ENCODE measurements at regions not wholly inside any gene's neighbourhood (a gene's known extent, or its start where the extent isn't known, plus 50 kb on each side); places are given as distances from the start of the nearest gene placed in this dataset.

DNA sequence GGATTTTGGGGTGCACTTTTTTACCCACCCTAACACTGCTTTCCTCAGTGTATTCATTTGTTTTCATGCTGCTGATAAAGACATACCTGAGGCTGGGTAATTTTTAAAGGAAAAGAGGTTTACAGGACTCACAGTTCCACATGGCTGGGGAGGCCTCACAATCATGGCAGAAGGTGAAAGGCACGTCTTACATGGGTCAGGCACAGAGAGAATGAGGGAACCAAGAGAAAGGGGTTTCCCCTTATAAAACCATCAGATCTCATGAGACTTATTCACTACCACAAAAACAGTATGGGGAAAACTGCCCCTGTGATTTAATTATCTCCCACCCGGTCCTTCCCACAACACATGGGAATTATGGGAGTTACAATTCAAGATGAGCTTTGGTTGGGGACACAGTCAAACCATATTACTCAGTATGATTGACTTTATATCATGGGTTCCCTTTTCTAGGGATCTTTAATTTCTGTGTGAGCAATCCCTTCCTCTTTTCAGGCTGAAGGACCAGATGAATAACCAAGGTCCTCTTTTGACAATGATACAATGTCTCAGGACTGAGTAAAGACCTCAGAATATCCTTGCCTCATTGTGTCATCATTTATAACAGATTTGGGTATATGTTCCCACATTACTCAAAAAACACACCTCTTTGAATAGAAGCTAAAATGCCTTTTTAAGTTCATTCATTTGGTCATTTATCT, 100.1 kb upstream of the TRIB2 start:
- Histone ChIP-seq H3K27me3 (no peaks in the 10 kb centered on the region), H3K27ac (no peak overlapping the region), H3K4me3 (no peak overlapping the region), H3K9me3 (no peaks in the 10 kb centered on the region), H3K4me1 (no peaks in the 10 kb centered on the region), H3K36me3 (no peaks in the 10 kb centered on the region)
- no peak for TF ChIP-seq POLR2A (IDR thresholded peaks at IDR 0.05)
- TF ChIP-seq, protein P1, sequence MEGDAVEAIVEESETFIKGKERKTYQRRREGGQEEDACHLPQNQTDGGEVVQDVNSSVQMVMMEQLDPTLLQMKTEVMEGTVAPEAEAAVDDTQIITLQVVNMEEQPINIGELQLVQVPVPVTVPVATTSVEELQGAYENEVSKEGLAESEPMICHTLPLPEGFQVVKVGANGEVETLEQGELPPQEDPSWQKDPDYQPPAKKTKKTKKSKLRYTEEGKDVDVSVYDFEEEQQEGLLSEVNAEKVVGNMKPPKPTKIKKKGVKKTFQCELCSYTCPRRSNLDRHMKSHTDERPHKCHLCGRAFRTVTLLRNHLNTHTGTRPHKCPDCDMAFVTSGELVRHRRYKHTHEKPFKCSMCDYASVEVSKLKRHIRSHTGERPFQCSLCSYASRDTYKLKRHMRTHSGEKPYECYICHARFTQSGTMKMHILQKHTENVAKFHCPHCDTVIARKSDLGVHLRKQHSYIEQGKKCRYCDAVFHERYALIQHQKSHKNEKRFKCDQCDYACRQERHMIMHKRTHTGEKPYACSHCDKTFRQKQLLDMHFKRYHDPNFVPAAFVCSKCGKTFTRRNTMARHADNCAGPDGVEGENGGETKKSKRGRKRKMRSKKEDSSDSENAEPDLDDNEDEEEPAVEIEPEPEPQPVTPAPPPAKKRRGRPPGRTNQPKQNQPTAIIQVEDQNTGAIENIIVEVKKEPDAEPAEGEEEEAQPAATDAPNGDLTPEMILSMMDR (IDR thresholded peaks at IDR 0.05) = no peak
- DNase-seq = no peak

DNA sequence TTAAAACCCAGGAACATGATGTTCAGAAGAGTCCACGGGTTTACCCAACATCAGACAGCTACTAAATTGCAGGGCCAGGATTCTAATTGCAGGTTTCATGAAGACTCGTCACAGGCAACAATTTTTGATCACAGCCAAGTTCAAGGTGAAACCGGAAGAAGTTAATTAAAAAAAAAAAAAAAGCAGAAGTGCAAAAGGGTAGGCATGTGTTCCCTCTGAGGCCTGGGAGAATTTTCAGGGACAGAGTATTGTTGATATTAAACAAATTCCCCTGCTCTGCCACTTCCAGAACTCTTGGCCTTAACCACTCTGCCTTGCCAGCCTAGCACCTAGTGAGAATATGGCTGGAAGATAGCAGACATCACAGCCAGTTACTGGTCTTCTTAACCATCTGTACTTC, 99.4 kb upstream of the TRIB2 start:
- H3K4me3 ChIP-seq = no peak overlapping the region
- no peak overlapping the region for H3K27ac ChIP-seq
- H3K9me3 ChIP-seq = no peaks in the 10 kb centered on the region
- no peaks in the 10 kb centered on the region for H3K36me3 ChIP-seq
- DNase-seq = no peak
- no peak for TF ChIP-seq POLR2A (IDR thresholded peaks at IDR 0.05)
- TF ChIP-seq, protein P1 (IDR thresholded peaks at IDR 0.05) = no peak
- no peaks in the 10 kb centered on the region for H3K4me1 ChIP-seq
- no peaks in the 10 kb centered on the region for H3K27me3 ChIP-seq

DNA sequence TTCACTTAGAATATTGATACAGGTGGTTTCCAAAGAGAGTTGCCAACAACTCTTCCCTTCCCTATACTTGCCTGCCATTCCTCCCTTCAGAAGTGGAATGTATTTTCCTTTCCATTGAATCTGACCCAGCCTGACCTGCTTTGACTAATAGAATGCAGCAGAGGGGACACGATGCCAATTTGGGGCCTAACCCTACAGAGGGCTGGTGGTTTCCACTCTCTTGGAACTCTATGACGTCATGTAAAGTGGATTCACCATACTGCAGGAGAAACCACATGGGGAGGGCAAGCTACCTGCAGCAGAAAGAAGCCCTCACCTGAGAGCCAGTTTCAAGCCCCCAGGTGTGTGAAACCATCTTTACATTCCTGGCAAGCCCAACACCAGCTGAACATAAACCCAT, 98.9 kb upstream of the TRIB2 start:
- Histone ChIP-seq H3K27ac (no peak overlapping the region), H3K36me3 (no peaks in the 10 kb centered on the region), H3K4me1 (no peaks in the 10 kb centered on the region), H3K9me3 (no peaks in the 10 kb centered on the region), H3K4me3 (no peak overlapping the region), H3K27me3 (no peaks in the 10 kb centered on the region)
- TF ChIP-seq, protein P1 (IDR thresholded peaks at IDR 0.05) = no peak
- TF ChIP-seq POLR2A (IDR thresholded peaks at IDR 0.05) = no peak
- DNase-seq = no peak

DNA sequence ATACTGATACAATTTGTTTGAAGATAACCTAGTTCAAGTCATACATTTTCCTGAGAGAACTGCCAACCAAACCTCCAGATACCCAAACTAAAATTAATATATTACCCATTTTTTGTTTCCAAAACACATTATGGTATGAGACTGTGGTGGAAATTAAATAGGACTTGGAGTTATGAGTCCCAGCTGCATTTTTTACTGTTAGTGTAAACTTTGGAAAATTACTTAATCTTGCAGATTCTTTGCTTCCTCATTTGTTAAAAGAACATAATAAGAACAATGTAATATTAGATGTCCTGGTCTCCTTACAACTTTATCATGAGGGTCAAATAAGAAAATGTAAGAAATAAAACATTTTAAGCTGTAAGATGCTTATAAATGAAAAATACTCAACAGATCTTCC, 98.2 kb upstream of the TRIB2 start:
- no peak overlapping the region for H3K4me3 ChIP-seq
- no peaks in the 10 kb centered on the region for H3K4me1 ChIP-seq
- no peak overlapping the region for H3K27ac ChIP-seq
- DNase-seq = no peak
- H3K9me3 ChIP-seq = no peaks in the 10 kb centered on the region
- no peaks in the 10 kb centered on the region for H3K36me3 ChIP-seq
- TF ChIP-seq, protein P1 (IDR thresholded peaks at IDR 0.05) = no peak
- no peak for TF ChIP-seq POLR2A (IDR thresholded peaks at IDR 0.05)
- no peaks in the 10 kb centered on the region for H3K27me3 ChIP-seq

DNA sequence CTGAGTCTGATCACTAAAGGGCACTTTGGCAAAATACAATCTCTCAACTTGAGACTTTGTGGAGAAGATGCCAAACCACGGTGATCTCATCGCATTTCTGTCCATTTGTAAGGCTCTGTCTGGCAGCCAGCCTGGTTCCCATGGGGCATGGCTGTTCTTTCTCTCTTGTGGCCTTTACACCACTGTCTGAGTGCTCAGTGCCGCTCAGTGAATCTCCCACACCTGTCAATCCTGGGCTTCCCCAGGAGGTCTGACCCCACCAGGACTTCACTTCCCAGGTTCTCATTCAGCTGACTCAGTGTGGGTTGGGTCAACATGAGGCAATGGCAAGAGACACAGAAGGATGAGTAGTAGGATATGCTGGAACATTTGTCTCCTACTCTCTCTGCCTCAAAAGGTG, 96.8 kb upstream of the TRIB2 start:
- TF ChIP-seq, protein P1 (IDR thresholded peaks at IDR 0.05) = no peak
- TF ChIP-seq POLR2A (IDR thresholded peaks at IDR 0.05) = no peak
- no peak overlapping the region for H3K4me3 ChIP-seq
- H3K27me3 ChIP-seq = no peaks in the 10 kb centered on the region
- no peak for DNase-seq
- H3K9me3 ChIP-seq = no peaks in the 10 kb centered on the region
- no peaks in the 10 kb centered on the region for H3K4me1 ChIP-seq
- no peaks in the 10 kb centered on the region for H3K36me3 ChIP-seq
- H3K27ac ChIP-seq = no peak overlapping the region

DNA sequence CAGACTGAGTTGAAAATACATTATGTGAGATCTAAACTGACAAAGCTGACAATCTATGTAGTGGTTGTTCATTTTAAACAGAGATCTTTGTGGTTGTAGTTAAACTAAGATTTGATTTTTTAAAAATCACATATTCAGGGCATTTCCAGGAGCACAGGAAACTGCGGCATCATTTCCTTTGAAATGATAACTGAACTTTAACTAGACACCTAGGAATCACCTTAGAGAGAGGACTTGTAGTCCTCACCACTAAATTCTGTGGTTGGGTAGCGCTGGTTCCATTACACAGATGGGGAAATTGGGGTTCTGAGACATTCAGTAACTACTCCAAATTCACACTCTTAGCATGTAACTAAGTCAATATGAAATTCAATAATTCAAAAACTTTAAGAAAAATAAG, 96.0 kb upstream of the TRIB2 start:
- no peak for TF ChIP-seq POLR2A (IDR thresholded peaks at IDR 0.05)
- TF ChIP-seq, protein P1 (IDR thresholded peaks at IDR 0.05) = no peak
- H3K27ac ChIP-seq = no peak overlapping the region
- no peaks in the 10 kb centered on the region for H3K9me3 ChIP-seq
- H3K27me3 ChIP-seq = no peaks in the 10 kb centered on the region
- no peaks in the 10 kb centered on the region for H3K4me1 ChIP-seq
- DNase-seq = no peak
- H3K4me3 ChIP-seq = no peak overlapping the region
- no peaks in the 10 kb centered on the region for H3K36me3 ChIP-seq

Measured in Peyer's patch (tissue), 4 donors.